ENCODE measurements at regions not wholly inside any gene's neighbourhood (a gene's known extent, or its start where the extent isn't known, plus 50 kb on each side); places are given as distances from the start of the nearest gene placed in this dataset.

GRCh38 chrX:9087271-9088040 lies 53.5 kb upstream of the FAM9B start:
- Mint-ChIP-seq H3K9me3 (peaks cover 6% of the 10 kb centered on the region), H3K4me1 (ENCODE audit: unreplicated experiment) (no peaks in the 10 kb centered on the region), H3K27ac (no peak overlapping the region), H3K4me3 (no peak overlapping the region), H3K27me3 (peaks cover 3% of the 10 kb centered on the region), H3K36me3 (no peaks in the 10 kb centered on the region)
- DNase-seq (ENCODE audit: extremely low spot score, unreplicated experiment): no peak
- no peak for TF ChIP-seq CTCF (conservative IDR thresholded peaks at IDR 0.05)

GRCh38 chrX:9088896-9089295 lies 55.0 kb upstream of the FAM9B start:
- Mint-ChIP-seq H3K4me1 (ENCODE audit: unreplicated experiment) (no peaks in the 10 kb centered on the region), H3K27me3 (peaks cover 3% of the 10 kb centered on the region), H3K9me3 (peaks cover 6% of the 10 kb centered on the region), H3K4me3 (no peak overlapping the region), H3K27ac (no peak overlapping the region), H3K36me3 (no peaks in the 10 kb centered on the region)
- TF ChIP-seq CTCF (conservative IDR thresholded peaks at IDR 0.05): no peak
- no peak for DNase-seq (ENCODE audit: extremely low spot score, unreplicated experiment)

- Mint-ChIP-seq H3K4me3 (no peak overlapping the region), H3K9me3 (peaks cover 15% of the 10 kb centered on the region), H3K27ac (no peak overlapping the region), H3K27me3 (peaks cover 3% of the 10 kb centered on the region), H3K4me1 (ENCODE audit: unreplicated experiment) (no peaks in the 10 kb centered on the region), H3K36me3 (no peaks in the 10 kb centered on the region)
- DNase-seq (ENCODE audit: extremely low spot score, unreplicated experiment): no peak
- TF ChIP-seq CTCF (conservative IDR thresholded peaks at IDR 0.05): no peak
Measured at GRCh38 chrX:9090766-9091165, 56.8 kb upstream of the FAM9B start.

GRCh38 chrX:9091258-9091657 lies 57.3 kb upstream of the FAM9B start:
- peaks cover 15% of the 10 kb centered on the region for H3K9me3 Mint-ChIP-seq
- H3K4me1 Mint-ChIP-seq (ENCODE audit: unreplicated experiment): no peaks in the 10 kb centered on the region
- peaks cover 3% of the 10 kb centered on the region for H3K27me3 Mint-ChIP-seq
- DNase-seq (ENCODE audit: extremely low spot score, unreplicated experiment): no peak
- no peak overlapping the region for H3K4me3 Mint-ChIP-seq
- TF ChIP-seq CTCF (conservative IDR thresholded peaks at IDR 0.05): no peak
- H3K27ac Mint-ChIP-seq: no peak overlapping the region
- H3K36me3 Mint-ChIP-seq: no peaks in the 10 kb centered on the region

GRCh38 chrX:9102956-9103355 lies 69.0 kb upstream of the FAM9B start:
- H3K27ac Mint-ChIP-seq: no peak overlapping the region
- peaks cover 6% of the 10 kb centered on the region for H3K9me3 Mint-ChIP-seq
- TF ChIP-seq CTCF (conservative IDR thresholded peaks at IDR 0.05): no peak
- H3K4me3 Mint-ChIP-seq: no peak overlapping the region
- DNase-seq (ENCODE audit: extremely low spot score, unreplicated experiment): no peak
- H3K4me1 Mint-ChIP-seq (ENCODE audit: unreplicated experiment): no peaks in the 10 kb centered on the region
- H3K27me3 Mint-ChIP-seq: no peaks in the 10 kb centered on the region
- no peaks in the 10 kb centered on the region for H3K36me3 Mint-ChIP-seq
